RWPE2 (cell line): ENCODE measurements at regions not wholly inside any gene's neighbourhood (a gene's known extent, or its start where the extent isn't known, plus 50 kb on each side); places are given as distances from the start of the nearest gene placed in this dataset.
A peak's percentile ranks its signal among the peaks of the same experiment; 100 is the strongest.

Source experiments
- ATAC-seq: fragments of 200-7000 bp; cut with Tn5 transposase; 3 replicates; pipeline ENCODE4 v1.9.1; 2021; ENCODE audit warnings: low read depth
- DNase-seq: peaks from one replicate; pipeline ENCODE4 v3.0.0-alpha.2; 2020; ENCODE audit warnings: low spot score
- H3K27ac ChIP-seq: fragments of 450-650 bp; 2 replicates; pipeline ENCODE4 v1.5.1; 2017; ENCODE audit warnings: mild to moderate bottlenecking; ENCODE audit not compliant: poor library complexity, severe bottlenecking
- H3K27me3 ChIP-seq: fragments of 250-450 bp; sonication (Bioruptor Pico); 2 replicates; pipeline ENCODE4 v1.5.1; 2021; ENCODE audit warnings: mild to moderate bottlenecking, moderate library complexity; ENCODE audit not compliant: insufficient read depth, poor library complexity, severe bottlenecking
- H3K36me3 ChIP-seq: fragments of 250-450 bp; sonication (Bioruptor Pico); 2 replicates; pipeline ENCODE4 v1.5.1; 2020; ENCODE audit warnings: low read depth, mild to moderate bottlenecking, moderate library complexity
- H3K4me1 ChIP-seq: fragments of 250-450 bp; sonication (Bioruptor Pico); 2 replicates; pipeline ENCODE4 v1.5.1; 2021; ENCODE audit warnings: mild to moderate bottlenecking, moderate library complexity; ENCODE audit not compliant: insufficient read depth, poor library complexity, severe bottlenecking
- H3K4me3 ChIP-seq: fragments of 250-450 bp; sonication (Bioruptor Pico); 2 replicates; pipeline ENCODE4 v1.5.1; 2021; ENCODE audit warnings: mild to moderate bottlenecking, moderate library complexity; ENCODE audit not compliant: severe bottlenecking
- H3K9me3 ChIP-seq: fragments of 250-450 bp; sonication (Bioruptor Pico); 2 replicates; pipeline ENCODE4 v1.5.1; 2021; ENCODE audit warnings: mild to moderate bottlenecking, moderate library complexity; ENCODE audit not compliant: severe bottlenecking
- CTCF ChIP-seq: fragments of 450-650 bp; IDR thresholded peaks from one replicate; pipeline ENCODE4 v1.5.1; 2017; ENCODE audit warnings: mild to moderate bottlenecking, moderate library complexity; ENCODE audit not compliant: poor library complexity, severe bottlenecking

- no peak overlapping the region for H3K27ac ChIP-seq
- H3K27me3 ChIP-seq: no peaks in the 10 kb centered on the region
Measured at GRCh38 chr17:13143001-13143400, 125.2 kb upstream of the ELAC2 start.

GRCh38 chr17:13140750-13141149 lies 122.9 kb upstream of the ELAC2 start:
- Histone ChIP-seq H3K9me3 (no peaks in the 10 kb centered on the region), H3K27ac (no peak overlapping the region), H3K4me3 (no peak overlapping the region), H3K4me1 (no peaks in the 10 kb centered on the region), H3K27me3 (no peaks in the 10 kb centered on the region), H3K36me3 (no peaks in the 10 kb centered on the region)
- peak; percentile 14 for TF ChIP-seq CTCF
- DNase-seq: no peak
- no peak for ATAC-seq

More at GRCh38 chr17:13143001-13143400, 125.2 kb upstream of the ELAC2 start:
- no peak for ATAC-seq
- H3K9me3 ChIP-seq: no peaks in the 10 kb centered on the region
- no peak for DNase-seq
- H3K4me3 ChIP-seq: no peak overlapping the region
- no peak for TF ChIP-seq CTCF
- peaks cover 4% of the 10 kb centered on the region for H3K4me1 ChIP-seq
- H3K36me3 ChIP-seq: no peaks in the 10 kb centered on the region

- Histone ChIP-seq H3K4me1 (no peaks in the 10 kb centered on the region), H3K27ac (no peak overlapping the region), H3K36me3 (no peaks in the 10 kb centered on the region), H3K9me3 (no peaks in the 10 kb centered on the region), H3K4me3 (no peak overlapping the region), H3K27me3 (no peaks in the 10 kb centered on the region)
- DNase-seq: no peak
- TF ChIP-seq CTCF: no peak
- no peak for ATAC-seq
Measured at GRCh38 chr17:13135506-13135905, 117.7 kb upstream of the ELAC2 start.

- Histone ChIP-seq H3K27ac (no peak overlapping the region), H3K4me1 (no peaks in the 10 kb centered on the region), H3K36me3 (no peaks in the 10 kb centered on the region), H3K4me3 (no peak overlapping the region), H3K27me3 (no peaks in the 10 kb centered on the region), H3K9me3 (no peaks in the 10 kb centered on the region)
- TF ChIP-seq CTCF: no peak
- ATAC-seq (no peak), DNase-seq (no peak)
Measured at GRCh38 chr17:13134076-13134475, 116.2 kb upstream of the ELAC2 start.

DNA sequence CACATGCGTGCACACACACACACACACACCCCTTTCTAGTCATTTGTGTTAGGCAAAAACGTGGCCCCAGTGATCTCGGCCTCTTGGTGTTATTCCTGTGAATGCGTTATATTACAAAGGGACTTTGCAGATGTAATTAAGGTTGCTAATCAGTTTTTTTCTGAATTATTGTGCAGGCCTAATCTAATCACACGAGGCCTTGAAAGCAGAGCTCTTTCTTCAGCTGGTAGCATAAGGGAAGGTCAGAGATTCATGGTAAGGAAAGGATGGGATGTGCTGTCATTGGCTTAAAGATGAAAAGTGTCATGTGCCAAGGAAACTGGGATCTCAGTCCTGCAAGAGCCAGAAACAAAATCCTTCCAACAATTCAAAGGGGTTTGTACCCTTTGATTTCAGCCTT lies 113.4 kb upstream of the ELAC2 start:
- H3K27me3 ChIP-seq: no peaks in the 10 kb centered on the region
- H3K9me3 ChIP-seq: no peaks in the 10 kb centered on the region
- no peak overlapping the region for H3K27ac ChIP-seq
- H3K4me1 ChIP-seq: no peaks in the 10 kb centered on the region
- no peak overlapping the region for H3K4me3 ChIP-seq
- H3K36me3 ChIP-seq: no peaks in the 10 kb centered on the region
- DNase-seq: no peak
- ATAC-seq: no peak
- TF ChIP-seq CTCF: no peak
